Stomach (tissue), 8 donors: ENCODE measurements at regions not wholly inside any gene's neighbourhood (a gene's known extent, or its start where the extent isn't known, plus 50 kb on each side); places are given as distances from the start of the nearest gene placed in this dataset.

ENCODE experiments used
- DNase-seq, 2 donors: peaks; one replicate each; pipeline versions ENCODE4 v3.0.0 to v3.0.0-alpha.2; 2013 to 2019
- H3K27ac ChIP-seq, 5 donors: fragments of 200-600 bp in 4 of 5; sonication (generic) in 4 of 5; one replicate each; pipeline ENCODE4 v1.5.1; 2013 to 2019; ENCODE audit warnings: mild to moderate bottlenecking in 1 of 5, moderate library complexity in 1 of 5
- H3K27me3 ChIP-seq, 3 donors: fragments of 200-600 bp; sonication (generic); one replicate each; pipeline ENCODE4 v1.5.1; 2017 to 2019; ENCODE audit warnings: mixed run types in 1 of 3
- H3K36me3 ChIP-seq, 4 donors: fragments of 200-600 bp; sonication (generic); 1 replicate in 3 of 4; 2 replicates in 1 of 4; pipeline ENCODE4 v1.5.1; 2016 to 2019
- H3K4me1 ChIP-seq, 4 donors: fragments of 200-600 bp; sonication (generic); one replicate each; pipeline ENCODE4 v1.5.1; 2016 to 2019
- H3K4me3 ChIP-seq, 4 donors: fragments of 200-600 bp; sonication (generic) in 3 of 4; one replicate each; pipeline ENCODE4 v1.5.1; 2016 to 2019; ENCODE audit warnings: mild to moderate bottlenecking in 1 of 4
- H3K9me3 ChIP-seq, 4 donors: fragments of 200-600 bp; sonication (generic); one replicate each; pipeline ENCODE4 v1.5.1; 2016 to 2019
- EP300 ChIP-seq: sonication (generic); formaldehyde crosslinking; IDR thresholded peaks from one replicate; pipeline ENCODE4 v1.6.1; 2017; ENCODE audit warnings: antibody characterized with exemption
- POLR2A ChIP-seq, 4 donors: fragments of 450-650 bp; IDR thresholded peaks; one replicate each; pipeline ENCODE4 v1.6.1; 2016; ENCODE audit warnings: antibody characterized with exemption in 4 of 4, control low read depth in 2 of 4, mild to moderate bottlenecking in 1 of 4, moderate library complexity in 1 of 4
- POLR2AphosphoS5 ChIP-seq, 3 donors: sonication (generic); formaldehyde crosslinking; IDR thresholded peaks; one replicate each; pipeline ENCODE4 v1.6.1; 2016; ENCODE audit warnings: antibody characterized with exemption in 3 of 3
- WGBS, 5 donors: extraction: QIAGEN DNeasy Blood & Tissue Kit in 3 of 5; methylation state at CpG; one replicate each; pipeline versions ENCODE4 v1.1.5 to v1.1.7; 2013 to 2018; 5-methylcytosine and 5-hydroxymethylcytosine counted together
- intact Hi-C: fragments of 100-400 bp; cut with DNase I; formaldehyde crosslinking; loops from one replicate; pipeline ENCODE4 v1.15.1; 2023; ENCODE audit warnings: low total_unique reads
- TF ChIP-seq, protein P1 (sequence below), 7 experiments: fragments of 450-650 bp in 4 of 7; fragments of 200-600 bp in 3 of 7; sonication (generic) in 3 of 7; IDR thresholded peaks; one replicate each; pipeline ENCODE4 v1.5.1; 2016 to 2019; ENCODE audit warnings: antibody characterized with exemption in 7 of 7, control low read depth in 2 of 7, mild to moderate bottlenecking in 1 of 7
- donor health status: healthy with polysubstance abuse.
- donor health status: Bipolar disorder and iron deficiency.
- donor health status: healthy.

GRCh38 chr5:168086746-168087145 lies 204.7 kb upstream of the WWC1 start:
- H3K27ac ChIP-seq = no peak overlapping the region
- peaks cover 0 to 14% (median 6%) of the 10 kb centered on the region in 4 donors for H3K4me1 ChIP-seq
- no peak overlapping the region for H3K4me3 ChIP-seq
- H3K27me3 ChIP-seq = peaks cover 0 to 5% (median 0%) of the 10 kb centered on the region in 3 donors
- 66 to 78% (median 69%) methylated on average over 2 of the region's 2 CpGs for WGBS, 5 donors
- H3K9me3 ChIP-seq = no peaks in the 10 kb centered on the region
- DNase-seq = no peak
- no peaks in the 10 kb centered on the region for H3K36me3 ChIP-seq
- TF ChIP-seq EP300 (no peak), POLR2AphosphoS5 (IDR thresholded peaks at IDR 0.05) (no peak), POLR2A (IDR thresholded peaks at IDR 0.05) (no peak)
- TF ChIP-seq, protein P1, sequence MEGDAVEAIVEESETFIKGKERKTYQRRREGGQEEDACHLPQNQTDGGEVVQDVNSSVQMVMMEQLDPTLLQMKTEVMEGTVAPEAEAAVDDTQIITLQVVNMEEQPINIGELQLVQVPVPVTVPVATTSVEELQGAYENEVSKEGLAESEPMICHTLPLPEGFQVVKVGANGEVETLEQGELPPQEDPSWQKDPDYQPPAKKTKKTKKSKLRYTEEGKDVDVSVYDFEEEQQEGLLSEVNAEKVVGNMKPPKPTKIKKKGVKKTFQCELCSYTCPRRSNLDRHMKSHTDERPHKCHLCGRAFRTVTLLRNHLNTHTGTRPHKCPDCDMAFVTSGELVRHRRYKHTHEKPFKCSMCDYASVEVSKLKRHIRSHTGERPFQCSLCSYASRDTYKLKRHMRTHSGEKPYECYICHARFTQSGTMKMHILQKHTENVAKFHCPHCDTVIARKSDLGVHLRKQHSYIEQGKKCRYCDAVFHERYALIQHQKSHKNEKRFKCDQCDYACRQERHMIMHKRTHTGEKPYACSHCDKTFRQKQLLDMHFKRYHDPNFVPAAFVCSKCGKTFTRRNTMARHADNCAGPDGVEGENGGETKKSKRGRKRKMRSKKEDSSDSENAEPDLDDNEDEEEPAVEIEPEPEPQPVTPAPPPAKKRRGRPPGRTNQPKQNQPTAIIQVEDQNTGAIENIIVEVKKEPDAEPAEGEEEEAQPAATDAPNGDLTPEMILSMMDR (IDR thresholded peaks at IDR 0.05) = no peak
- intact Hi-C loops = no loop called here

DNA sequence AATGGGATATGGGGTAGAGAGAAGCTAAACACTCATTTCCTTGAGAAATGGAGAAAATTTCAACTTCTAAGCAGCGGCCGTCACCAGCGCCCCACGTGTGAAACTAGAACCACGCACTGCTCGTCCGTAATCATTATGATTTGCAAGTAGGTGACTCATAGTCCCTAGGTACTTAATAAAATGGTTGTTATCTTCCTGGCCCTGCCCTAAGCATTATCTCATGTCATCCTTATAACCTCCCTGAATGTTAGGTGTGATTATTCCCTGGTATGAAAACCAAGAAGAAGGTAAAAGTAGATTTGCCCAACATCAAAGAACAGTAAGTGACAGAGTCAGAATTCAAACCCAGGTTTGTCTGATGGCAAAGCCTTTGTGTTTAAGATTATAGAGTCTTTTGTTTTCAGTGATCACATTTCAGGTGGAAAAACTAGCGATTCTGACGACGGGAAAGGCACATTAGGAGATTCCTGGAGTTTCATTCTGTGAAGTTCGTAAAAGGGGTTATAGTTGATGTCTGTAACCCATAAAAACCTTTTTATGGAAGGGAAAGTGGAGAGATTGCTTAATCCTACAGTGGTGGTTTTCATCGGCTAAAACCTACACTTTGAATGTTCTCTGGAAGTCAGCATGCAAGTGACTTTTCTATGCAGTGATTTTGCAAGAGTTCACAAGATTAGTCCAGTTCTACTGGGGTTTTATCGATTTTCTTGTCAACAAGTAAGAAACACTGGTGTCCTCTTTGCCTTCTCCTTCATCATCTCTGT lies 202.9 kb upstream of the WWC1 start:
- Histone ChIP-seq H3K9me3 (no peaks in the 10 kb centered on the region), H3K27me3 (peaks cover 0 to 5% (median 0%) of the 10 kb centered on the region in 3 donors), H3K27ac (no peak overlapping the region), H3K4me1 (peaks cover 0 to 17% (median 7%) of the 10 kb centered on the region in 4 donors), H3K36me3 (no peaks in the 10 kb centered on the region), H3K4me3 (no peak overlapping the region)
- TF ChIP-seq POLR2AphosphoS5 (IDR thresholded peaks at IDR 0.05) = no peak
- TF ChIP-seq, protein P1 (IDR thresholded peaks at IDR 0.05) = no peak
- TF ChIP-seq EP300 = no peak
- no peak for TF ChIP-seq POLR2A (IDR thresholded peaks at IDR 0.05)
- WGBS, 5 donors = 67 to 80% (median 75%) methylated on average over 13 of the region's 13 CpGs
- DNase-seq = no peak
- intact Hi-C loops = no loop called here

- no peak for TF ChIP-seq POLR2A (IDR thresholded peaks at IDR 0.05)
- TF ChIP-seq, protein P1 (IDR thresholded peaks at IDR 0.05) = no peak
- no peak for TF ChIP-seq POLR2AphosphoS5 (IDR thresholded peaks at IDR 0.05)
- no peak for TF ChIP-seq EP300
- 85 to 91% (median 90%) methylated on average over 4 of the region's 4 CpGs for WGBS, 5 donors
- no peak overlapping the region for H3K27ac ChIP-seq
- H3K27me3 ChIP-seq = peaks cover 0 to 5% (median 0%) of the 10 kb centered on the region in 3 donors
- no peak for DNase-seq
- no peaks in the 10 kb centered on the region for H3K9me3 ChIP-seq
- peaks cover 0 to 17% (median 7%) of the 10 kb centered on the region in 4 donors for H3K4me1 ChIP-seq
- H3K36me3 ChIP-seq = no peaks in the 10 kb centered on the region
- intact Hi-C loops = no loop called here
- H3K4me3 ChIP-seq = no peak overlapping the region
Measured at GRCh38 chr5:168089201-168089887, 202.1 kb upstream of the WWC1 start.

GRCh38 chr5:168092209-168093185 lies 198.9 kb upstream of the WWC1 start:
- peaks cover 0 to 5% (median 0%) of the 10 kb centered on the region in 4 donors for H3K4me1 ChIP-seq
- no peak overlapping the region for H3K27ac ChIP-seq
- H3K4me3 ChIP-seq = no peak overlapping the region
- no peaks in the 10 kb centered on the region for H3K36me3 ChIP-seq
- no peaks in the 10 kb centered on the region for H3K27me3 ChIP-seq
- intact Hi-C loops = no loop called here
- no peak for DNase-seq
- no peaks in the 10 kb centered on the region for H3K9me3 ChIP-seq
- TF ChIP-seq POLR2AphosphoS5 (IDR thresholded peaks at IDR 0.05) (no peak), POLR2A (IDR thresholded peaks at IDR 0.05) (no peak), EP300 (no peak)
- TF ChIP-seq, protein P1 (IDR thresholded peaks at IDR 0.05) = no peak
- 77 to 90% (median 84%) methylated on average over 8 of the region's 8 CpGs for WGBS, 5 donors
